GM23248 (cell line): ENCODE measurements at regions not wholly inside any gene's neighbourhood (a gene's known extent, or its start where the extent isn't known, plus 50 kb on each side); places are given as distances from the start of the nearest gene placed in this dataset.
"Not testable (repeated sequence)": the region's sequence is repeated elsewhere in the genome, so short reads cannot be mapped to it uniquely, and the experiment has no call there.

Experiments used
- DNase-seq: peaks from one replicate; pipeline ENCODE4 v3.0.0-alpha.2; 2015
- H2AFZ ChIP-seq: fragments of 200-600 bp; sonication (generic); 2 replicates; pipeline ENCODE4 v1.6.1; 2016; ENCODE audit warnings: antibody characterized with exemption
- H3F3A ChIP-seq: fragments of 200-600 bp; sonication (generic); 2 replicates; pipeline ENCODE4 v1.6.1; 2016; ENCODE audit warnings: mild to moderate bottlenecking, antibody characterized with exemption, mixed run types; ENCODE audit not compliant: insufficient read depth
- H3K27ac ChIP-seq: fragments of 200-600 bp; sonication (generic); 2 replicates; pipeline ENCODE4 v1.5.1; 2016; ENCODE audit warnings: mild to moderate bottlenecking
- H3K27me3 ChIP-seq: fragments of 200-600 bp; sonication (generic); replicated peaks from 2 replicates; pipeline ENCODE4 v1.6.1; 2016; ENCODE audit warnings: mild to moderate bottlenecking; ENCODE audit not compliant: insufficient read depth
- H3K36me3 ChIP-seq: fragments of 200-600 bp; sonication (generic); 2 replicates; pipeline ENCODE4 v1.6.1; 2016; ENCODE audit warnings: low read depth, mild to moderate bottlenecking
- H3K4me1 ChIP-seq: fragments of 200-600 bp; sonication (generic); 2 replicates; pipeline ENCODE4 v1.6.1; 2016; ENCODE audit warnings: mild to moderate bottlenecking; ENCODE audit not compliant: insufficient read depth
- H3K4me2 ChIP-seq: fragments of 200-600 bp; sonication (generic); one replicate; pipeline ENCODE4 v1.6.1; 2016; ENCODE audit warnings: mild to moderate bottlenecking; ENCODE audit not compliant: unreplicated experiment
- H3K4me3 ChIP-seq: fragments of 200-600 bp; sonication (generic); 2 replicates; pipeline ENCODE4 v1.5.1; 2016; ENCODE audit warnings: mild to moderate bottlenecking
- H3K79me2 ChIP-seq: fragments of 200-600 bp; sonication (generic); 2 replicates; pipeline ENCODE4 v1.6.1; 2016; ENCODE audit warnings: mild to moderate bottlenecking; ENCODE audit not compliant: insufficient read depth
- H3K9ac ChIP-seq: fragments of 200-600 bp; sonication (generic); 2 replicates; pipeline ENCODE4 v1.6.1; 2016; ENCODE audit warnings: mild to moderate bottlenecking
- H3K9me2 ChIP-seq: fragments of 200-600 bp; sonication (generic); 2 replicates; pipeline ENCODE4 v1.6.1; 2016; ENCODE audit warnings: mixed run types, mild to moderate bottlenecking, moderate library complexity; ENCODE audit not compliant: insufficient read depth
- H3K9me3 ChIP-seq: fragments of 200-600 bp; sonication (generic); one replicate; pipeline ENCODE4 v1.6.1; 2017; ENCODE audit warnings: low read depth
- H4K20me1 ChIP-seq: fragments of 200-600 bp; sonication (generic); 2 replicates; pipeline ENCODE4 v1.6.0; 2016; ENCODE audit not compliant: insufficient read depth
- EZH2 ChIP-seq: fragments of 200-600 bp; sonication (generic); IDR thresholded peaks from 2 replicates; pipeline ENCODE4 v1.6.1; 2018; ENCODE audit warnings: antibody characterized with exemption, mild to moderate bottlenecking; ENCODE audit not compliant: insufficient read depth, poor library complexity, severe bottlenecking
- EZH2phosphoT487 ChIP-seq: fragments of 200-600 bp; sonication (generic); IDR thresholded peaks from 2 replicates; pipeline ENCODE4 v1.6.1; 2018; ENCODE audit warnings: antibody characterized with exemption, moderate library complexity, mild to moderate bottlenecking, low read depth; ENCODE audit not compliant: insufficient read depth
- WGBS, 2 experiments: methylation state at CpG; one replicate each; pipeline ENCODE4 v1.1.6; 2015 to 2017; ENCODE audit warnings: low lambda C conversion rate in 2 of 2, low coverage in 1 of 2; ENCODE audit errors: missing lambda C conversion rate in 2 of 2; 5-methylcytosine and 5-hydroxymethylcytosine counted together
- in situ Hi-C: fragments of 300-500 bp; cut with MboI; formaldehyde crosslinking; loops from 2 replicates; pipeline ENCODE4 v1.15.0; 2020

DNA sequence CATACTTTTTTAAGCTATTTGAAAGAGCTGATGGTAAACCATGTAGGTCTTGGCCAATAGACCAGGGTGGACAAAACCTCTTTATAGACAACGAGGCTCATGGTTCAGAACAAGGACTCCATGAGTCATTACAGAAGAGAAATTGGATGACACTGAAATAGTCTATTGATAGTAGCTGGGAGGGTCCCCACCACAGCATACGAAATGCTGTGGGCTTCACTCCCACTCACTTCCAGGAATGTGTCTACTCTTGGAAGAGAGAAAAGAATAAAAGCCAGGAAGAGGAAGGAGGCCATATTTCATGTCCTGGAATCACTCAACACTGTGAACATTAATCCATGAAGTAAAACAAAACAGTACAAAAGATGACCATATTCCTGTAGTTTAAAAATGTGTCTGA lies 82.3 kb upstream of the MXRA5 start:
- Histone ChIP-seq H3K36me3 (no peaks in the 10 kb centered on the region), H2AFZ (no peak overlapping the region), H3K79me2 (no peaks in the 10 kb centered on the region), H3K27me3 (no peaks in the 10 kb centered on the region), H3K27ac (peak overlapping the region; percentile 41), H4K20me1 (no peaks in the 10 kb centered on the region), H3K9ac (no peak overlapping the region), H3K4me1 (0 out of 2 replicates have a peak, but pooled peaks cover 12% of the 10 kb centered on the region), H3K9me3 (no peaks in the 10 kb centered on the region), H3F3A (peaks cover 7% of the 10 kb centered on the region), H3K4me3 (no peak overlapping the region), H3K4me2 (peak overlapping the region; percentile 42), H3K9me2 (no peaks in the 10 kb centered on the region)
- TF ChIP-seq EZH2phosphoT487 (no peak), EZH2 (no peak)
- in situ Hi-C loops, result no loop called here
- WGBS, 2 experiments, result 0% methylated on average over 2 of the region's 2 CpGs
- peak; percentile 50 for DNase-seq

DNA sequence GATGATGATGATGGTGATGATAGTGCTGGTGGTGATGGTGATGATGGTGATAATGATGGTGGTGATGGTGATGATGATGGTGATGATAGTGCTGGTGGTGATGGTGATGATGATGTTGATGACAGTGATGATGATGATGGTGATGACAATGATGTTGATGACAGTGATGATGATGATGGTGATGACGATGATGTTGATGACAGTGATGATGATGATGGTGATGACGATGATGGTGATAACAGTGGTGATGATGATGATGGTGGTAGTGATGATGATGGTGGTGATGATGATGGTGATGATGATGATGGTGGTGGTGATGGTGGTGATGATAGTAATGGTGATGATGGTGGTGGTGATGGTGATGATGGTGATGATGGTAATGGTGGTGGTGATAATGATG lies 80.1 kb upstream of the MXRA5 start:
- Histone ChIP-seq H3K27me3 (no peaks in the 10 kb centered on the region), H3K4me2 (no peak overlapping the region), H3F3A (peaks cover 7% of the 10 kb centered on the region), H3K4me3 (no peak overlapping the region), H3K9me3 (no peaks in the 10 kb centered on the region), H4K20me1 (no peaks in the 10 kb centered on the region), H3K9me2 (no peaks in the 10 kb centered on the region), H3K9ac (no peak overlapping the region), H3K4me1 (0 out of 2 replicates have a peak, but pooled peaks cover 12% of the 10 kb centered on the region), H2AFZ (no peak overlapping the region), H3K36me3 (no peaks in the 10 kb centered on the region), H3K79me2 (no peaks in the 10 kb centered on the region), H3K27ac (no peak overlapping the region)
- no peak for TF ChIP-seq EZH2phosphoT487
- no peak for TF ChIP-seq EZH2
- in situ Hi-C loops, result no loop called here
- no peak for DNase-seq
- 40 to 61% methylated on average over 2 of the region's 2 CpGs for WGBS, 2 experiments

DNA sequence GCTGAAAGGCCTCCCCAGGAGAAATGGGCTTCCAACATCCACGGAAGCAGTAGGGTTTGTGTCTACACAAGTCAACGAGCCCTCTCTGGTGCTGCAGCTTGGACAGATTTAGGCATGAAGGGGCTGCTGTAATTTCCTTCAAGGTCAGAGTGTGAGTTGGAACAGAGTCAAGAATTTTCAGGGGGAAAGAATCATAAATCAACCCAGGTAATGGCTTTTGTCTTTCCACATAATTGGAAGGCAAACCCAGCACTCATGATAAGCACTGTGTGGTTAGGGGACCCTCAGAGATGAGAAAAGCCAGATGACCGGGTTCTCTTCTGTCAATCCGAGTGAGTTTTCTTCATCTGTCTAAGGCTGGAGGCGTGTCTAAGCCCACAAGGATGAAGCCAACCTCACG lies 78.6 kb upstream of the MXRA5 start:
- Histone ChIP-seq H3K4me2 (no peak overlapping the region), H3K9me3 (no peaks in the 10 kb centered on the region), H3K9me2 (no peaks in the 10 kb centered on the region), H3K9ac (no peak overlapping the region), H3K79me2 (no peaks in the 10 kb centered on the region), H4K20me1 (no peaks in the 10 kb centered on the region), H2AFZ (no peak overlapping the region), H3K4me1 (0 out of 2 replicates have a peak, but pooled peaks cover 12% of the 10 kb centered on the region), H3K4me3 (no peak overlapping the region), H3F3A (peaks cover 7% of the 10 kb centered on the region), H3K27ac (no peak overlapping the region), H3K36me3 (no peaks in the 10 kb centered on the region), H3K27me3 (no peaks in the 10 kb centered on the region)
- DNase-seq, result no peak
- in situ Hi-C loops, result no loop called here
- TF ChIP-seq EZH2, result no peak
- no peak for TF ChIP-seq EZH2phosphoT487
- WGBS, 2 experiments, result 62 to 71% methylated on average over 6 of the region's 6 CpGs

DNA sequence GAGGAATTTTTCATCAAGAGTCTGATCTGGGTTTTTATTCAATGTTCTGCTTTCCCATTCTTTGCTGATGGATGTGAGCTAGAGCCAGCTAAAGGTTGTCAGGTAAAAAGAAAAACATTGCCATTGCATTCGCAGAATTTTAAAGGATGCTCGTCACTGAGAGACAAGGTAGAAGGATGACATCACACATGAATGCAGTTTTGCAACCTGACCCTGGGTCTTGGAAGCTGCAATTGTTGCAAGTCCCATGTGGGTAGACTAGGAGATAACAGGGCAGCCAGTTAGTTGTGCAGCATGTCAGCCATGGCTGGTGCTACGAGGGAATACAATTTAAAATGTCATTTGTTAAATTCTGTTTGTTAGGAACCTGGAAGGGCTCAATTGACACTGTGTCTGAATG lies 73.9 kb upstream of the MXRA5 start:
- H2AFZ ChIP-seq, result no peak overlapping the region
- 89 to 100% methylated on average over 3 of the region's 3 CpGs for WGBS, 2 experiments
- no peaks in the 10 kb centered on the region for H3K36me3 ChIP-seq
- no peaks in the 10 kb centered on the region for H3K27me3 ChIP-seq
- H3K4me2 ChIP-seq, result no peak overlapping the region
- peaks cover 4% of the 10 kb centered on the region; the same call in 1 of the 2 replicates for H3K4me1 ChIP-seq
- H3F3A ChIP-seq, result no peaks in the 10 kb centered on the region
- no peak overlapping the region for H3K9ac ChIP-seq
- no peak for DNase-seq
- H3K9me2 ChIP-seq, result no peaks in the 10 kb centered on the region
- H3K9me3 ChIP-seq, result no peaks in the 10 kb centered on the region
- no peak overlapping the region for H3K4me3 ChIP-seq
- in situ Hi-C loops, result no loop called here
- no peaks in the 10 kb centered on the region for H3K79me2 ChIP-seq
- TF ChIP-seq EZH2phosphoT487, result no peak
- TF ChIP-seq EZH2, result no peak
- H4K20me1 ChIP-seq, result no peaks in the 10 kb centered on the region
- no peak overlapping the region for H3K27ac ChIP-seq

DNA sequence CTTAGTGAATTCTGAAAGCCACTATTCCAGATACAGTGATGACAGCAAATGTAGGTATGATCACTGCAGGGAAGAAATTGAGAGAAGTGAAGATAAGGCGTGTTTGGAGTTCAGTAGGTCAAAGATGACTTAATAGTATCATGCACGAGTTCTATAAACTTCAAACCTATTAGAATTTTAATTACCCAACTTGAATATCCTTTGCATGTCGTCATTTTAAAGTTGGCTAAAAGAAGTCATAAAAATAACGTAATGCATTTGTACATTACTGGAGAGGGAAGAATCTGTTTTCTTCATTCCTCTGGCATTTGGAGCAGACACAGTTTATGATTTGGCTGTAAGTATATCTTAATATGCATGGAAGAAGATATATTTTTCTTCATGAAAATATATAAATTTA lies 68.6 kb upstream of the MXRA5 start:
- Histone ChIP-seq H3K4me3 (no peak overlapping the region), H2AFZ (no peak overlapping the region), H3K9me3 (no peaks in the 10 kb centered on the region), H3F3A (0 out of 2 replicates have a peak, but pooled peaks cover 3% of the 10 kb centered on the region), H3K9ac (no peak overlapping the region), H3K36me3 (no peaks in the 10 kb centered on the region), H4K20me1 (no peaks in the 10 kb centered on the region), H3K4me1 (peaks cover 11% of the 10 kb centered on the region), H3K79me2 (no peaks in the 10 kb centered on the region), H3K27me3 (no peaks in the 10 kb centered on the region), H3K4me2 (peak overlapping the region; percentile 20), H3K27ac (no peak overlapping the region), H3K9me2 (no peaks in the 10 kb centered on the region)
- TF ChIP-seq EZH2 (no peak), EZH2phosphoT487 (no peak)
- 19 to 31% methylated on average over 4 of the region's 4 CpGs for WGBS, 2 experiments
- DNase-seq, result peak; percentile 38
- in situ Hi-C loops, result no loop called here

DNA sequence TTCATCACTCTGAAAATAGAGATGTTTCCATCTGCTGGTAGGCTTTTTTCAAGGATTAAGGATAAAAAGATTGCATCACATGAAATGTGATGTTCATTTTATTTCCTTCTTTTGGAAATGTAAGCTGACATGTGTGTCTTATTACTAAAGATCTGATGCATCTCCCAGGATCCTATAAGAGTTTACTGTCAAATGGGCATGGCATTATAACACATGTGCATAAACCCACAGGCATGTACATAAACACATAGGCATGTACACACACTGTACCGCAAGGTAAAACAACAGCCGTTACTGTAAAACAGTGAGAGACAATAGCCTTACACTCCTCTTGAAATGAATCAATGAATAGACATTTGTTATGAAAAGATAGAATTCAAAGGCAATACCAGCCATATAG lies 65.2 kb upstream of the MXRA5 start:
- H3K9ac ChIP-seq, H3K9me3 ChIP-seq, H3K27ac ChIP-seq, H4K20me1 ChIP-seq, in situ Hi-C loops, H3K9me2 ChIP-seq, H3K4me3 ChIP-seq, H3K4me2 ChIP-seq, H3K79me2 ChIP-seq, H3K27me3 ChIP-seq, H3F3A ChIP-seq, H3K36me3 ChIP-seq, DNase-seq, H2AFZ ChIP-seq: not testable (repeated sequence)
- 29 to 31% methylated on average over 2 of the region's 2 CpGs for WGBS, 2 experiments
- peaks cover 17% of the 10 kb centered on the region for H3K4me1 ChIP-seq

DNA sequence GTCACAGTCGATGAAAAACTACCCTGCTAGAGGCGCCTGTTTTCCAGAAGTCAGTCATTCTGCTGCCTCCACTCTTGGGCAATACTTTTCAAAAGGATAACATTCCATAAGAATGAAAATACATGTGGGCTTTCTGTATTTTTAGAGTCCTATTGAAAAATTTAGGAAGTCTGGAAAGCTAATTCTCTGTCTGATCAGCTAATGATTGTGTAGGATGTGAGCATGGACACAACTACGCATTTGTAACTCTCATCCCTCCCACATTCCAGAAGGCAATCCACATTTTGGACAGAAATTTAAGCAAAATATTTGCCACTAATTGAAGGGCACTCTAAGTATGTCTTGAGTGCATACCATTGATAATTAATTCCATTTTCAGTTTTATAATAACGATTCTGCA lies 63.5 kb upstream of the MXRA5 start:
- Histone ChIP-seq H3K27ac (peak overlapping the region; percentile 27; the same call in 1 of the 2 replicates), H3K4me1 (peaks cover 11% of the 10 kb centered on the region), H3K4me2 (peak overlapping the region; percentile 48)
- H3K36me3 ChIP-seq, H4K20me1 ChIP-seq, H3K9me3 ChIP-seq, in situ Hi-C loops, H3F3A ChIP-seq, H3K9me2 ChIP-seq, H3K27me3 ChIP-seq, H3K79me2 ChIP-seq, H2AFZ ChIP-seq, H3K4me3 ChIP-seq, H3K9ac ChIP-seq: not testable (repeated sequence)
- DNase-seq, result peak; percentile 33
- 11% methylated on average over 4 of the region's 4 CpGs for WGBS, 2 experiments
